ENCODE measurements at regions not wholly inside any gene's neighbourhood (a gene's known extent, or its start where the extent isn't known, plus 50 kb on each side); places are given as distances from the start of the nearest gene placed in this dataset.

- DNase-seq (ENCODE audit: low read depth): no peak
Measured at GRCh38 chr4:108567831-108568230, 52.5 kb upstream of the RPL34 start.

GRCh38 chr4:108561116-108561515, 59.3 kb upstream of the RPL34 start:
- DNase-seq (ENCODE audit: low read depth): no peak

DNA sequence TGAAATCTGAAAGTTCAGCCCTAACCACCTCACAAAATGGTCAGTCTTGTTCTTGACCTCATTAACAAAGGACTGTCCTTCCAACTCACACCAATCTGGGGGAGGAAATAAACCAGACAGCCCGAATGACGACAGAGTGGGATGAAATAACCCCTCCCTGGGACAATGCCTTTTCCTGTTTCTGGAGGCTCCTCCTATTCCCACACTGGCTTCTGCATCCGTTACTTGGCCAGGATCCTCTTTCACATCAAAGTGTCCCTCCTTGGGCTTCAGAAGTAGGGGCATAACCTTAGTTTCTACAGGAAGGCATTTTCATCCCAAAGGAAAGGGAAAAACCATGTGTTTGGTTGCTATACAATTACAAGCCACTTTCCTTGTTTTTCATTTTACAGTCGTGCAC, 59.8 kb upstream of the RPL34 start:
- DNase-seq (ENCODE audit: low read depth): no peak

- no peak for DNase-seq (ENCODE audit: low read depth)
Measured at GRCh38 chr4:108559911-108560310, 60.5 kb upstream of the RPL34 start.

DNA sequence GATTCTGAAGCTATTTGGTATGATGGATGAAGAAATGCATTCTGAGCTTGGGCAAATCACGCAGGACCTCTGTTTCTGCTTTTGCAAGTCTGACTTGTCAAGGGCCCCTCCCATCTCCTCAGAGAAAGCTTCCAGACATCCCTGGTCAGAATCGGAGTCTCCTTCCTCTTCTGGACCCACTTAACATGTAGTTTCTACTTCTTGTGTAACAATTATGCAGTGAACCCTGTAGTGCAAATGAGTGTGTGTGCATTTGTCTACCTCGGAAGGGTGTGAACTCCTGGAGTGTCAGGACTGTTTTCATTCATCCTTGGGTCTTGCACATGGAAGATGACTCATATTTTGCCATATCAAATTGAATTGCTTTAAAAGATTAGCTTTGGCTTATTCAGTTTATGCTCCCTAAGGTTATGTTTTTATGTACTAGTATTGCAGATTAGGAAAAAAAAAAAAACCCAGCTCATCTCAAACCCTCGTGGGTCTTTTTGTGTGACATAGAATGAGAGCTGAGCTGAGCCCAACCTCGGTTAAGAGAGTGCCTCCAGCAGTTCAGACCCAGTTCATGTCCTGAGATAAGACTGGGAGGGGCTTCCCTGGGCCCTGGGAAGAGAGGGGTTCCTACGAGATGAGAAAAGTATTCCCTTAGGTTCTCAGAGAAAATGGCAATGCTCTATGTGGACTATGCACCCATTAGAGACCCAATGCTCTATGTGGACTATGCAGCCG, 61.1 kb upstream of the RPL34 start:
- DNase-seq (ENCODE audit: low read depth): no peak

GRCh38 chr4:108556588-108557200, 63.7 kb upstream of the RPL34 start:
- DNase-seq (ENCODE audit: low read depth): no peak

GRCh38 chr4:108556166-108556565, 64.2 kb upstream of the RPL34 start:
- no peak for DNase-seq (ENCODE audit: low read depth)

- no peak for DNase-seq (ENCODE audit: low read depth)
Measured at GRCh38 chr4:108555701-108556100, 64.7 kb upstream of the RPL34 start.

DNA sequence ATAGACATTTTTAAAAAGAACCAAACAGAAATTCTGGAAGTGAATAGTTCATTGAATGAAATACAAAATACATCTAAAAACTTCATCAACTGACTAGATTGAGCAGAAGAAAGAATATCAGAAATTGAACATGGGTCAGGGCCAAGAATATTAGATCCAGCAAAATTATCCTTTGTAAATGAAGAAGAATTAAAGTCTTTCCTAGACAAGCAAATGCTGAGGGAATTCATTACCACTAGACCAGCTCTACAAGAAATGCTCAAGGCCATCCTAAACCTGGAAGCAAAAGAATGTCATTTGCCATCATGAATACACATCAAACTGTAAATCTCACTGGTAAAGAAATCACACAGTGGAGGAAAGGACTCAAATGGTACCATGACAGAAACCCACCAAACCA, 72.7 kb upstream of the RPL34 start:
- DNase-seq (ENCODE audit: low read depth): no peak

DNA sequence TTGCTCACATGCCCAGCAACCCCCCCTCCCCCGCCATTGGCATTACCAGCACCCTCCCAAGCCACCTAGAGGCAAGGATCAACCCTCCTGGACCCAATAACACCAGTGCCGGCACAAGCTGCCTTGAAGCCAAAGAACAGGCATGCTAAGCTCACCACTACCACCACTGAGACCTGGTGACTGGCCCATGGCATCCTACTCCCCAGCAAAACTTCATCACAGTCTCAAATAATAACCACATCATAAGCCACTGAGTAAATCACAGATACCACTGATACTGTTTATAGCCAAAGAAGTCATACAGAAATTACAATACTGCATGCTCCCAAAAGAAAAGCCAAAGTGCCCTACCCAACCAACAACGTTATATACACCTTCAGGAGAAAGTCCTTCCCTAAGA, 73.6 kb upstream of the RPL34 start:
- DNase-seq (ENCODE audit: low read depth): no peak

DNA sequence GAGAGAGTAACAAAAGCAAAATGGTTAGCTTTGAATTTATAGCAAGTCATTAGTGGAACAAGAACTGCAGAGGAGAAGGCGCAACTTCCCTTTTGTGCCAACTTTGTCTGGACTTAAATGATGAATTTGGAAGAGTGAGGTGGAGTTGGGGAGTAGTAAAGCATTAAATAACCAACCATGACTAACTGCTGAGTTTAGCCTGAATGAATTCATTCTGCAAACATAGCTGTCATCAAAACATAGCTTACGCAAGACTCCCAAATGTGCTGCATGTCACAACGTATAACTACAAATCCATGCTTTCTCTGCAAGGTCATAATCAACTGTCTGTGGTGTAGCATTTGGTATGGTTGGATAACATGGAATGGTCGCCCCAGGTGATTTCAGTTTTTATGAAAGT, 75.9 kb upstream of the RPL34 start:
- DNase-seq (ENCODE audit: low read depth): no peak

GRCh38 chr4:108543359-108543968, 76.9 kb upstream of the RPL34 start:
- no peak for DNase-seq (ENCODE audit: low read depth)

DNA sequence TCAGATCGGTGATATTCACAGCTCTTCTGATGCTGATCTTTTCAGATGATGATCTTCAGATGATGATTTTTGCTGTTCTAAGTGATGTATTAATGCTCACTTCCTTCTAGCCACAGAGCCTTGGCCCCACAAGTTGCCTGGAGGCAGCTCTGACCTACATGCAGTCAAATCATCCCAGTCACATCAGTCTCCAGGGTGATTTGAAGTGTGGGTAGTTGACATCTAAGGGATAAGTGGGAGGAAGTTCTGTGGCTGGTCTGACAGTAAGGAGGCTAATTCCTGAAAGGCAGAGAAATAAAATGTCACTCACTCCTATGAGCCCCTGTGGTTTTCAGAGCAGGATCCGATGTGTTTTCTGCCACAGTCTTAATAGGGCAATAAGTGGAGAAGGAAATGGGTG, 79.8 kb upstream of the RPL34 start:
- DNase-seq (ENCODE audit: low read depth): no peak

DNA sequence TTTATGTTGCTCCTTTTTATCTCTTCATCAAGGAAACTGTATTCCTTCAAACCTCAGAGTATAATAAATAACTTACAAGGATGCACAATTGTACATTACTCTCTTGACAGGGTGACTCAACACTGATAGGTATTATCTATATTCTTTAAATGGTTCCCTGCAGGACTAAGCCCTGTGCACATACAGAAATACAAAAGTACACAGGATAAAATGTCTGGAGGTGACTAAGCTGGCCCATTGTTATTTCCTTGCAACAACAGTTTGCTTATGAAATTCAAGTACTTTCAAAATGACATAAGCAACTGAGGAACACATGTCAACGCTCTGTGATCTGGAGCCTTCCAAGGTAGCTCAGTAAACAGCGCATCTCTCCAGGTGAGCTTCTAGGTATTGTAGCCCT, 83.8 kb upstream of the RPL34 start:
- DNase-seq (ENCODE audit: low read depth): no peak

- DNase-seq (ENCODE audit: low read depth): no peak
Measured at GRCh38 chr4:108535757-108536156, 84.6 kb upstream of the RPL34 start.

GRCh38 chr4:108533876-108534275, 86.5 kb upstream of the RPL34 start:
- DNase-seq (ENCODE audit: low read depth): no peak

DNA sequence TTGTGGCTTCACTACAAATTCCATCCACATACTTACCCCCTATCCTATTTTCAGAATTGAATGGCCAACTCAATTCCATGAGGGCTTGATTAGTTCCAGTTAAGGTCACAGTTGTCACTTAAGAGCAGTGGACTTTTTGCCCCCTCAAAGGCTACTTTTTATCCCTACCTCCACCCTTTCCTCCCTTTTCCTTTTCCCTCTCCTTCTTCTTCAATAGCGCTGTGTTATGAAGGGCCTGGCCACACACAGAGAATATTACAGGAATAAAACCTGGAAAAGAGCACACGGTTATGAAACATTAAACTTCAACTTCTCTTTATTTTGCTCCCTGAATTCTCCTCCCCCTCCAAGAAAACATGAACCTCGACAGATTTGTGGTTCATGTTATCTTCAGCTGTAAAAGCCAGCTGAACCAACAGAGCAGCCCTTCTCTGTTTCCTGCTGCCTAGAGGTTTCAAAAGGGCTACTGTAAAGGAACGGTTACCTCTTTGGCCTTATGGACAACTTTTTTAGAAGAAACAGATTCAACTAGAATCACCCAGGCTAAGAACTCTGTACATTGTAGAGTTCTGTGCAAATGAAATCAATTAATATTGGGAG, 87.0 kb upstream of the RPL34 start:
- no peak for DNase-seq (ENCODE audit: low read depth)

DNA sequence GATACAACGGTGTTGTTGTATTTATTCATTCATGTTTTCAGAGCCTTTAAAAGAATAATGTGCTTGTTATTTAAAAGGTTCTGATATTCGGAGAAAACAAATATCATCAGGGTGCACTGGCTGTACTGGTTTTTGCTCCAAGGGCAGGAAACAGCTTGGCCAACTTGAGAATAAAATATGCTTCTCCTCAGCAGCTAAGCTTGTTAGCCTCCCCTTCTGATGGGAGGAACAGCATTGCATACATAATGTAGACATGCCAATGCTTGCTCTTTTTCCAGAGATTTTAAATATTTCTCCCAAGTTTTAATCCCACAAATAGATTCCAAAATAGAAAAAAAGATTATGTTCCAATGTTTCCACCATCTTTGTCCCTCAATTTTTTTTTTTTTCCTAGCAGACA, 87.6 kb upstream of the RPL34 start:
- no peak for DNase-seq (ENCODE audit: low read depth)

GRCh38 chr4:108532187-108532586, 88.2 kb upstream of the RPL34 start:
- no peak for DNase-seq (ENCODE audit: low read depth)

DNA sequence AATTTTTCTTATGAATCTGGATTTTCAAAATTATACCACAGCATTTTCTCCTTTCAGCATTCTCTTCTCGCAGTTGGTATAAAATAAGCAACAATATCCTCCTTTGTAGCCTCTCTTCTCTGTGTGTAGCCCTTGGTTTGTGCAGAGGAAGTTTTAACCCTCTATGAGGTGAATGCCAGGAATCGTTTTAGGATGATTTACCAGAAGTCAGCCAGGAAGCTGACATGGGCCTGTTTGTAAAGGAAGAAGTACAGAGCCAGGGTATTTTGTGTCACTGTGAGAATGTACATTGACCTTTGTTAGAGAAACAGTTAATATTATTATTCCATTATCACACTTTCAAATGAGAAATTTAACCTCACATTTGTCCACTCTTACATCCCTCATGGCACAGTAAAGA, 88.9 kb upstream of the RPL34 start:
- DNase-seq (ENCODE audit: low read depth): no peak

DNA sequence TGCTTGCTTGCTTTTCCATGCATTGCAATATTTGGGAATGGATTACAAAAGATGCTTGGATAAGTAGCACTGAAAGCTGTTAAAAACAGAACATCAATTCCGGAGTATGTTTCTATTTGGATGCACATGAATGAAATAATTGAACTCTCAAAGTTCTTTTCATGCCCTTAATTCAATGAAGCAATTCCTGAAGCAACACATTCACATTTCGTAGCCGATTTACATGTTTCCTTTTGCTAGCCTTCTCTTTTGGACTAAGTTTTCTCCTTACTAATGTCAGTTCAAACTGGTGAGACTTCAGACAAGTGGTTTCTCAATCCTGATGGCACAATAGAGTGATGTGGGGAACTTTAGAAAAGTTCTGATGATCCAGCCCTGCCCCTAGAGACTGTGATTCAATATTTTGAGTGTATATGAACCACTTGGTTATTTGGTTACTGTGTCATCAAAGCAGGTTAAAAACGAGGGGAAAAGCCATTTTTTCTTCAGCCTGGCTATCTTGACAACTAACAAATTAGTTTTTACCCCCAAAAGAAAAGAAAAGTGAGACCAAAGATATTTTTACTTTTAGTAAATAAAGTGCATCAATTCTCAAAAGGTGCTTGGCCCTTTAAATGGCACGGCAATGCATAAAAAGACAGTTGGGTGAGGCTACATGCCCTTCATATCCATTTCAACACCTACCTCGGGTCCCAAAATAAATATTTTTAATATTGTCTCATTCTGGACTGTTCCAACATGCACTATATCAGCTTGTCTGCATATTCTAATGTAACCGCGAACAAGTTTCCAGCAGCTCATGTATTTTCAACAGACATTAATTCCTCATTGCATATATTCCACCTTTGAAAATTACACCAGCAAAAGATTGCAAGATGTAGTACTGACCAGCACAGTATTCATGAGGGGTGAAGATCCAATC, 90.1 kb upstream of the RPL34 start:
- no peak for DNase-seq (ENCODE audit: low read depth)

DNA sequence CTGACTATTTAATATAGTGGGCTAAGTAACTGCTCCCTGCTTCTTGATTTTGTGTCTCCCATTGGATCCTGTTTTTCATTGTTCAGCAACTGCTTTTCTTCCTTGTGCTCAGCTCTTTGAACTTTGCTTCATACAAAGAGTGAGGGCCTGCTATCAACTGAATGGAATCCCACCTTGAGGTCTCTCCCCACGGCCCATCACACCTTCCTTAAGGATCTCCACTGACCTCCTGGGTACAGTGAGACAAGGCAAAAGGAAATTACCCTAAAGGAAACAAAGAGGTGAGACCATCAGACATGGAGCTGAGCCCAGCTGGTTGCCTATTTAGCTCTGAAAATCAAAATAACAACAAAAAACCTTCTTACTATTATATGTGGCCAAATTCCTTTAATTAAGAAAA, 91.3 kb upstream of the RPL34 start:
- no peak for DNase-seq (ENCODE audit: low read depth)

Measured in stimulated activated CD8-positive, alpha-beta memory T cell treated with anti-CD3 and anti-CD28 coated beads, Interleukin-12 subunit alpha, Interleukin-12 subunit beta, amount 100 ng/mL, for 1 hour (primary cell).